Brain microvascular endothelial cell (primary cell): ENCODE measurements at regions not wholly inside any gene's neighbourhood (a gene's known extent, or its start where the extent isn't known, plus 50 kb on each side); places are given as distances from the start of the nearest gene placed in this dataset.

Experiments
- DNase-seq: peaks from one replicate; pipeline ENCODE4 v3.0.0-alpha.2; 2020
- H3K27ac ChIP-seq: fragments of 250-450 bp; sonication (Bioruptor Pico); 2 replicates; pipeline ENCODE4 v1.5.1; 2020; ENCODE audit warnings: mild to moderate bottlenecking, moderate library complexity
- H3K27me3 ChIP-seq: fragments of 250-450 bp; sonication (Bioruptor Pico); replicated peaks from 2 replicates; pipeline ENCODE4 v1.5.1; 2020; ENCODE audit warnings: mild to moderate bottlenecking
- H3K36me3 ChIP-seq: fragments of 250-450 bp; sonication (Bioruptor Pico); replicated peaks from 2 replicates; pipeline ENCODE4 v1.5.1; 2020; ENCODE audit warnings: mild to moderate bottlenecking
- H3K4me3 ChIP-seq: 2 replicates; pipeline ENCODE4 v1.5.1; 2011; ENCODE audit warnings: low read depth, mild to moderate bottlenecking, control low read depth, low read length, moderate library complexity
- in situ Hi-C: cut with HindIII; loops from 2 replicates; pipeline ENCODE4 v1.10.0; 2017; ENCODE audit warnings: low sequenced_read_pairs, low pct_ligation_motif_present
- TF ChIP-seq, protein P1 (sequence below): IDR thresholded peaks from 2 replicates; pipeline ENCODE4 v1.5.1; 2011; ENCODE audit warnings: low read depth, mild to moderate bottlenecking, moderate library complexity, low read length, control low read depth, inconsistent platforms; ENCODE audit errors: missing control alignments

DNA sequence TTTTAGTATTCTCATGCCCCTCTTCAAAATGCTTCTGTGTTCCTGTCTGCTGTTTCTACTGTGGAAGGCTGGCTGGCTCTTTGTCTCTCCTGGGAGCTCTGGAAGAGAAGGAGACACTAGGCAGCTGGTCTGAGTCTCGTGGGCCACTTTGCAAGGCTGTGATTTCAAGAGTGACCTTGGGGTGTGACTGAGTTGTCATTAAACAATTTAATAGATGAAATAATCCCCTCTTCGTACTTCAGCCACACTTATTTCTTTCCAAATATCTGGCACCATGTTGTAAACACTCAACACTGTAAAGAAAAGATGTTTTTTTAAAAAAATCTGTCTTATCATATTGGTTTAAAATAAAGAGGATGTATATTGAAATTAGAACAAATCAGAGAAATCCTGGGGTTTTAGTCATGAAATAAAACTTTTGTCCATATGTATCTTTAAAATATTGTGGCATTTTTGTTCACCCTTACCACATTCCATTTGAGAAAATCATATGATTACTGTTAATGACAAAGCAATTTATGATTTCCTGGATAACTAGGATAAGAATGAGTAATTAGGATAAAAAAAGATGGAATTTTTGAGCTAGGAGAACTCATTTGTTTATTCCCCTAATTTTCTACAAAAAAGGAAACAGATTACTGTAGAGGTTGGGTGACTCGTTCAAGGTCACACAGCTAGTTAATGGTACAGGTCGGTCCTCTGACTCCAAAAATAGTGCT lies 200.8 kb downstream of the MAT2B start:
- Histone ChIP-seq H3K36me3 (no peaks in the 10 kb centered on the region), H3K27ac (no peak overlapping the region), H3K4me3 (no peak overlapping the region), H3K27me3 (no peaks in the 10 kb centered on the region)
- TF ChIP-seq, protein P1, sequence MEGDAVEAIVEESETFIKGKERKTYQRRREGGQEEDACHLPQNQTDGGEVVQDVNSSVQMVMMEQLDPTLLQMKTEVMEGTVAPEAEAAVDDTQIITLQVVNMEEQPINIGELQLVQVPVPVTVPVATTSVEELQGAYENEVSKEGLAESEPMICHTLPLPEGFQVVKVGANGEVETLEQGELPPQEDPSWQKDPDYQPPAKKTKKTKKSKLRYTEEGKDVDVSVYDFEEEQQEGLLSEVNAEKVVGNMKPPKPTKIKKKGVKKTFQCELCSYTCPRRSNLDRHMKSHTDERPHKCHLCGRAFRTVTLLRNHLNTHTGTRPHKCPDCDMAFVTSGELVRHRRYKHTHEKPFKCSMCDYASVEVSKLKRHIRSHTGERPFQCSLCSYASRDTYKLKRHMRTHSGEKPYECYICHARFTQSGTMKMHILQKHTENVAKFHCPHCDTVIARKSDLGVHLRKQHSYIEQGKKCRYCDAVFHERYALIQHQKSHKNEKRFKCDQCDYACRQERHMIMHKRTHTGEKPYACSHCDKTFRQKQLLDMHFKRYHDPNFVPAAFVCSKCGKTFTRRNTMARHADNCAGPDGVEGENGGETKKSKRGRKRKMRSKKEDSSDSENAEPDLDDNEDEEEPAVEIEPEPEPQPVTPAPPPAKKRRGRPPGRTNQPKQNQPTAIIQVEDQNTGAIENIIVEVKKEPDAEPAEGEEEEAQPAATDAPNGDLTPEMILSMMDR: no peak
- in situ Hi-C loops: no loop called here
- DNase-seq: no peak

DNA sequence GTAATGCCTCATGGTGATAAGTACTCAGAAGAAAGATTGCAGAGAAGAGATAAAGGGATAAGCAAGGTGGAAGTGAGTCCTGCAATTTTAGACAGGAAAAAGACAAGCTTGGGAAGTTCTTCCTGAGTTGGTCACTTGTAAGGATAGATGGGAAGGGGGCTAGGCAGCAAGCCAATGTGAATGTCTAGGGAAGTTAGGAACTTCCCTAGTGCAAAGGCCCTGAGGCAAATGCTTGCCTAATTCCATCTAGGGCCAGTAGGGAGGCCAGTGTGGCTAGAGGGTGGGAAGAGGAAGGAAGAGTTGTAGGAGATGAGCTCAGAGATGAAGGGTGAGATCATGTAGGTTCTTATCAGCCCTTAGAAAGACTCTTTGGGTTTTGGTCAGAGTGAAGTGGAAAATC lies 206.6 kb downstream of the MAT2B start:
- no peak for DNase-seq
- TF ChIP-seq, protein P1: no peak
- no peak overlapping the region for H3K4me3 ChIP-seq
- no peaks in the 10 kb centered on the region for H3K36me3 ChIP-seq
- no peaks in the 10 kb centered on the region for H3K27me3 ChIP-seq
- H3K27ac ChIP-seq: no peak overlapping the region
- in situ Hi-C loops: no loop called here

DNA sequence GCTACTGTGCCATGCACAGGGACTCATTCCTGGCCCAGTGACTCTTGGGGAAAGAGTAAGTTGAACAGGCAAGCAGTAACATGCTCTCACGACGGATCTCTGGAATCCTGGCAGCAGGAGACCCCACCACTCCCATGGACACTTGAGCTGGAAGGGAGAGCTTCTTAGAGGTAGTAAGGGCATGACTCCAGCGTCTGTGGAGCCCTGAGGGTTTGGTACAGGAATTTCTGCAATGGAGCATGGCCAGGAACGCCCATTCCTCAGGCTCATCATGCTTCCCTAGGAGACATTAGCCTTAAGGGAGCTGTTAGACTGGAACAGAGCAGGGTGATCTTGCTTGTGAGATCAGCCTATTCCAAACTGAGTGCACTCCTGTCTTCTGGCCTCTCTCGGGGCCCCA lies 212.9 kb downstream of the MAT2B start:
- Histone ChIP-seq H3K4me3 (no peak overlapping the region), H3K27me3 (no peaks in the 10 kb centered on the region), H3K27ac (no peak overlapping the region), H3K36me3 (no peaks in the 10 kb centered on the region)
- TF ChIP-seq, protein P1: no peak
- in situ Hi-C loops: no loop called here
- no peak for DNase-seq

DNA sequence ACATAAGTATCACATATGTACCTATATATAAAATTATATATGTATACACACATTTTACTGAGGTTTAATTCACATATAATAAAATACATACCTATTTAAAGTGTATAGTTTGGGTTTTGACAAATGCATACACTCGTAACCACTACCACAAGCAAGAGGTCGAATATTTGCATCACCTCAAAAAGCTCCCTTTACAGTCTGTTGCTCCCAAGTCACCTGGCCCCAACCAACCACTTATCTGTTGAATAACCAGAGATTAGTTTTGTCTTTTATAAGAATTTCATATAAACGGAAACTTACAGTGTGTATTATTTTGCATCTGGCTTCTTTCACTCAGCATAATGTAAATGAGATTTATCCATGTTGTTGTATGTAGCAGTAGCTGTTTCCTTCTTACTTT lies 218.9 kb downstream of the MAT2B start:
- no peak for DNase-seq
- TF ChIP-seq, protein P1: no peak
- H3K27ac ChIP-seq: no peak overlapping the region
- no peaks in the 10 kb centered on the region for H3K36me3 ChIP-seq
- H3K4me3 ChIP-seq: no peak overlapping the region
- H3K27me3 ChIP-seq: no peaks in the 10 kb centered on the region
- in situ Hi-C loops: no loop called here

DNA sequence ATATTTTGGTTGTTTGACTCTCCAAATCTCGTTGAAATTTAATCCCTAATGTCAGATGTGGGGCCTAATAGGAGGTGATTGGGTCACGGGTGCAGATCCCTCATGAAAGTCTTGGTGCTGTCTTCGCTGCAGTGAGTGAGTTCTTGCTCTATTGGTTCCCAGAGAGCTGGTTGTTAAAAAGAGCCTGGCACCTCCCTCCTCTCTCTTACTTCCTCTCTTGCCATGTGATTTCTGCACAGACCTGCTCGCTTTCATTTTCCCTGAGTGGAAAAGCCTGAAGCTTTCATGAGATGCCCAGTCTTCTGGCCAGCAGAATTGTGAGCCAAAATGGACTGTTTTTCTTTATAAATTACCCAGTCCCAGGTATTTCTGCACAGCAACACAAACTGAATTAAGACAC lies 221.6 kb downstream of the MAT2B start:
- in situ Hi-C loops: no loop called here
- no peaks in the 10 kb centered on the region for H3K36me3 ChIP-seq
- no peak overlapping the region for H3K27ac ChIP-seq
- TF ChIP-seq, protein P1: no peak
- no peak for DNase-seq
- H3K4me3 ChIP-seq: no peak overlapping the region
- H3K27me3 ChIP-seq: no peaks in the 10 kb centered on the region

DNA sequence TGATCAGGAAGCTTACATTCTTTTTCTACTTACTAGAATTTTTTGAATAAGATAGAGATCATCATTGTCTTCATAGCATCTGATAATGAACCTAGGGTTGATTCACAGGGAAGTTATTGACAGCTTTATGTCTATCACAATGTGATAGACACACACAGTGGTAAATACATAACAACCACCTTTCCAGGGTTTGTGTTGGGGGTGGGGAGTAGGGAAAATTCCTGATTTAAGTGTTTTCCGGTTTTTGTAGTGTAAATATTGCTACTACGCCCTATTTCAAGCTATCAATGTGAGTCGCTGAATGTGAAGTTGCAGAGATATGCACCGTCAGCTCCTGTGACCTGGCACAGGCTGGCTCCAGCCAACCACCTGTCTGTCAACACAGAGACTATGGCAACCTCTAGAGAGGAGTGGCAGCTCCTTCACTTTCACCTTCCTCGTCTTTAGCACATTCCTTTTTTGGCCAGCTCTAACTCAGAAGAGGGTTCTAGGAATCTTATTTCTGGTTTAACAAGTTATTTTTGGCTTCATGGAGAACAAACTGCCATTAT lies 224.9 kb downstream of the MAT2B start:
- no peaks in the 10 kb centered on the region for H3K36me3 ChIP-seq
- TF ChIP-seq, protein P1: no peak
- in situ Hi-C loops: no loop called here
- no peak overlapping the region for H3K4me3 ChIP-seq
- no peak overlapping the region for H3K27ac ChIP-seq
- H3K27me3 ChIP-seq: no peaks in the 10 kb centered on the region
- no peak for DNase-seq
